Liver (tissue), 3 donors: ENCODE measurements at regions not wholly inside any gene's neighbourhood (a gene's known extent, or its start where the extent isn't known, plus 50 kb on each side); places are given as distances from the start of the nearest gene placed in this dataset.

ENCODE experiments used
- CTCF ChIP-seq: fragments of 150-350 bp; IDR thresholded peaks from 2 replicates; pipeline ENCODE4 v1.5.1; 2017; ENCODE audit warnings: improper control_type of control experiment, low read depth, low read length; ENCODE audit not compliant: missing input control
- EGR1 ChIP-seq, 2 donors: IDR thresholded peaks; 2 replicates each; pipeline ENCODE4 v1.6.1; 2016 to 2018; ENCODE audit warnings: antibody characterized with exemption in 2 of 2, low read depth in 2 of 2
- FOXA1 ChIP-seq: IDR thresholded peaks from 2 replicates; pipeline ENCODE4 v1.6.1; 2016; ENCODE audit warnings: antibody characterized with exemption
- MAX ChIP-seq: IDR thresholded peaks from 2 replicates; pipeline ENCODE4 v1.6.1; 2016; ENCODE audit warnings: antibody characterized with exemption
- NR2F2 ChIP-seq: IDR thresholded peaks from 2 replicates; pipeline ENCODE4 v1.6.1; 2016; ENCODE audit warnings: antibody characterized with exemption
- RXRA ChIP-seq, 2 donors: IDR thresholded peaks; 2 replicates each; pipeline ENCODE4 v1.6.1; 2017 to 2018; ENCODE audit warnings: antibody characterized with exemption in 2 of 2, mild to moderate bottlenecking in 1 of 2
- SP1 ChIP-seq: IDR thresholded peaks from 2 replicates; pipeline ENCODE4 v1.6.1; 2018; ENCODE audit warnings: antibody characterized with exemption, mild to moderate bottlenecking
- TAF1 ChIP-seq: conservative IDR thresholded peaks from 2 replicates; pipeline ENCODE4 v1.6.1; 2016; ENCODE audit warnings: antibody characterized with exemption, mild to moderate bottlenecking
- ZBTB33 ChIP-seq: IDR thresholded peaks from 2 replicates; pipeline ENCODE4 v1.6.1; 2016; ENCODE audit warnings: antibody characterized with exemption
- donor health status: healthy.
- donor health status: healthy.

- TF ChIP-seq CTCF: no peak
- TF ChIP-seq MAX: no peak
- TF ChIP-seq TAF1: no peak
- TF ChIP-seq EGR1 (IDR thresholded peaks at IDR 0.05; ENCODE audit: low read depth in 2 of 2): no peak
- no peak for TF ChIP-seq FOXA1
- no peak for TF ChIP-seq RXRA (IDR thresholded peaks at IDR 0.05)
- no peak for TF ChIP-seq NR2F2
- TF ChIP-seq SP1: no peak
- TF ChIP-seq ZBTB33: no peak
Measured at GRCh38 chr7:35339811-35340210, 85.9 kb upstream of the TBX20 start.
